A673 (cell line): ENCODE measurements at regions not wholly inside any gene's neighbourhood (a gene's known extent, or its start where the extent isn't known, plus 50 kb on each side); places are given as distances from the start of the nearest gene placed in this dataset.

Experiments used
- BruUV-seq: library from RNA; stranded (reverse); fragments of 400-500 nt; replicated peaks from 2 replicates; lab custom pipeline; 2021; lab: Mats Ljungman, UMichigan
- CTCF ChIA-PET: fragments of 300-600 bp; sonication (Branson Sonifier 250); formaldehyde crosslinking; loops from one replicate; lab custom pipeline; 2022; ENCODE audit warnings: antibody characterized with exemption; lab: Charles Lee
- POLR2A ChIA-PET: fragments of 300-600 bp; sonication (Branson Sonifier 250); formaldehyde crosslinking; loops from one replicate; lab custom pipeline; 2022; ENCODE audit warnings: antibody characterized with exemption; ENCODE audit not compliant: low non-redundant PET; lab: Charles Lee
- DNase-seq: peaks from one replicate; pipeline ENCODE4 v3.0.0-alpha.2; 2015; ENCODE audit warnings: low spot score
- H3K27ac ChIP-seq: fragments of 200-600 bp; sonication (generic); 2 replicates; pipeline ENCODE4 v1.5.1; 2016; ENCODE audit warnings: mixed run types, low read depth, mild to moderate bottlenecking, mixed read lengths, antibody characterized with exemption, low read length; ENCODE audit not compliant: poor library complexity, severe bottlenecking
- H3K27me3 ChIP-seq: fragments of 200-600 bp; sonication (generic); replicated peaks from 2 replicates; pipeline ENCODE4 v1.6.1; 2017; ENCODE audit warnings: mixed run types, low read depth, mild to moderate bottlenecking, mixed read lengths, antibody characterized with exemption, low read length; ENCODE audit not compliant: insufficient read depth, poor library complexity
- H3K36me3 ChIP-seq: fragments of 200-600 bp; sonication (generic); 2 replicates; pipeline ENCODE4 v1.6.1; 2016; ENCODE audit warnings: mixed run types, mild to moderate bottlenecking, mixed read lengths, antibody characterized with exemption, low read length; ENCODE audit not compliant: insufficient read depth, poor library complexity, severe bottlenecking
- H3K4me1 ChIP-seq: fragments of 200-600 bp; sonication (generic); 2 replicates; pipeline ENCODE4 v1.6.1; 2017; ENCODE audit warnings: mixed run types, mild to moderate bottlenecking, mixed read lengths, antibody characterized with exemption, low read length; ENCODE audit not compliant: insufficient read depth, poor library complexity, severe bottlenecking
- H3K4me3 ChIP-seq: fragments of 200-600 bp; sonication (generic); 2 replicates; pipeline ENCODE4 v1.5.1; 2016; ENCODE audit warnings: low read depth, mixed run types, mild to moderate bottlenecking, mixed read lengths, low read length; ENCODE audit not compliant: poor library complexity, severe bottlenecking
- H3K9me3 ChIP-seq: fragments of 200-600 bp; sonication (generic); 2 replicates; pipeline ENCODE4 v1.6.1; 2016; ENCODE audit warnings: mixed run types, low read depth, mild to moderate bottlenecking, mixed read lengths, antibody characterized with exemption, low read length; ENCODE audit not compliant: poor library complexity, severe bottlenecking
- CTCF ChIP-seq: fragments of 300-800, 200-600 bp; sonication (generic); conservative IDR thresholded peaks from 2 replicates; pipeline ENCODE4 v1.5.1; 2017; ENCODE audit warnings: low read depth, mild to moderate bottlenecking, antibody characterized with exemption, low read length, moderate library complexity, mixed read lengths
- EZH2 ChIP-seq: fragments of 200-600 bp; sonication (generic); IDR thresholded peaks from 2 replicates; pipeline ENCODE4 v1.6.1; 2017; ENCODE audit warnings: borderline replicate concordance, low read depth, mild to moderate bottlenecking, mixed read lengths, antibody characterized with exemption, low read length; ENCODE audit not compliant: poor library complexity, severe bottlenecking
- intact Hi-C: fragments of 100-400 bp; cut with micrococcal nuclease; formaldehyde crosslinking; loops from one replicate; pipeline ENCODE4 v1.10.0; 2022; ENCODE audit not compliant: unreplicated experiment

- no peaks in the 10 kb centered on the region for H3K4me1 ChIP-seq
- intact Hi-C loops = no loop called here
- no peaks in the 10 kb centered on the region for H3K36me3 ChIP-seq
- BruUV-seq = no TSS peak
- TF ChIP-seq CTCF = no peak
- TF ChIP-seq EZH2 = no peak
- no peaks in the 10 kb centered on the region for H3K9me3 ChIP-seq
- no peak overlapping the region for H3K27ac ChIP-seq
- no peak for DNase-seq
- POLR2A ChIA-PET = no interaction called here
- no peak overlapping the region for H3K4me3 ChIP-seq
- CTCF ChIA-PET = no interaction called here
- no peaks in the 10 kb centered on the region for H3K27me3 ChIP-seq
Measured at GRCh38 chr4:128475597-128475996, 188.0 kb upstream of the PGRMC2 start.

- no TSS peak for BruUV-seq
- H3K27ac ChIP-seq = no peak overlapping the region
- H3K27me3 ChIP-seq = no peaks in the 10 kb centered on the region
- H3K4me1 ChIP-seq = no peaks in the 10 kb centered on the region
- no peak for DNase-seq
- no peak overlapping the region for H3K4me3 ChIP-seq
- CTCF ChIA-PET = no interaction called here
- POLR2A ChIA-PET = interaction anchor here (0.6 kb wide), 1 partner anchor 46 kb away, joined by 4 read pairs; no protein-coding TSS in a partner anchor
- H3K9me3 ChIP-seq = no peaks in the 10 kb centered on the region
- no peaks in the 10 kb centered on the region for H3K36me3 ChIP-seq
- intact Hi-C loops = no loop called here
- TF ChIP-seq CTCF (no peak), EZH2 (no peak)
Measured at GRCh38 chr4:128471576-128471975, 184.0 kb upstream of the PGRMC2 start.

- H3K27ac ChIP-seq = no peak overlapping the region
- no peak for DNase-seq
- H3K4me3 ChIP-seq = no peak overlapping the region
- intact Hi-C loops = no loop called here
- H3K9me3 ChIP-seq = no peaks in the 10 kb centered on the region
- no TSS peak for BruUV-seq
- no peaks in the 10 kb centered on the region for H3K27me3 ChIP-seq
- H3K36me3 ChIP-seq = no peaks in the 10 kb centered on the region
- CTCF ChIA-PET = interaction anchor here (1.8 kb wide), 1 partner anchor 16 kb away, joined by 5 read pairs; no protein-coding TSS in a partner anchor
- POLR2A ChIA-PET = no interaction called here
- no peaks in the 10 kb centered on the region for H3K4me1 ChIP-seq
- TF ChIP-seq CTCF = no peak
- TF ChIP-seq EZH2 = no peak
Measured at GRCh38 chr4:128470492-128471053, 183.0 kb upstream of the PGRMC2 start.
